ENCODE measurements at regions not wholly inside any gene's neighbourhood (a gene's known extent, or its start where the extent isn't known, plus 50 kb on each side); places are given as distances from the start of the nearest gene placed in this dataset.
"Not testable (repeated sequence)": the region's sequence is repeated elsewhere in the genome, so short reads cannot be mapped to it uniquely, and the experiment has no call there.

GRCh38 chr6:81262656-81263055, 489.8 kb downstream of the TENT5A start:
- no peak for TF ChIP-seq MYC (IDR thresholded peaks at IDR 0.05; ENCODE audit: low read depth, low read length)
- DNase-seq (ENCODE audit: low read depth) = no peak

DNA sequence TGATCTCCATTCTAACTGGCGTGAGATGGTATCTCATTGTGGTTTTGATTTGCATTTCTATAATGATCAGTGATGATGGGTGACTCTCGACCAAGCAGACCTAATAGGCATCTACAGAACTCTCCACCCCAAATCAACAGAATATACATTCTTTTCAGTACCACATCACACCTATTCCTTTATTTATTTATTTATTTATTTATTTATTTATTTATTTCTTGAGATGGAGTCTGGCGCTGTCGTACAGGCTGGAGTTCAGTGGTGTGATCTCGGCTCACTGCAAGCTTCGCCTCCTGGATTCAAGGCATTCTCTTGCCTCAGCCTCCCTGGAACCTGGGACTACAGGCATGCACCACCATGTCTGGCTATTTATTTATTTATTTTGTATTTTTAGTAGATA, 496.3 kb downstream of the TENT5A start:
- DNase-seq (ENCODE audit: low read depth); H3K4me3 ChIP-seq (ENCODE audit: low read depth, low read length): not testable (repeated sequence)

More at GRCh38 chr6:81262656-81263055, 489.8 kb downstream of the TENT5A start:
- no peak overlapping the region for H3K4me3 ChIP-seq (ENCODE audit: low read depth, low read length)

GRCh38 chr6:81253821-81254220, 498.7 kb downstream of the TENT5A start:
- H3K4me3 ChIP-seq (ENCODE audit: low read depth, low read length) = no peak overlapping the region
- no peak for DNase-seq (ENCODE audit: low read depth)
- TF ChIP-seq MYC (IDR thresholded peaks at IDR 0.05; ENCODE audit: low read depth, low read length) (no peak), MAX (IDR thresholded peaks at IDR 0.05; ENCODE audit: low read depth, low read length) (no peak), CTCF (IDR thresholded peaks at IDR 0.05; ENCODE audit: low read depth, low read length) (no peak), POLR2A (IDR thresholded peaks at IDR 0.05; ENCODE audit: extremely low read depth, insufficient read length) (no peak)

GRCh38 chr6:81252231-81252630, 500.2 kb downstream of the TENT5A start:
- no peak for TF ChIP-seq POLR2A (IDR thresholded peaks at IDR 0.05; ENCODE audit: extremely low read depth, insufficient read length)
- no peak overlapping the region for H3K4me3 ChIP-seq (ENCODE audit: low read depth, low read length)
- no peak for DNase-seq (ENCODE audit: low read depth)

GRCh38 chr6:81246200-81246599, 506.3 kb downstream of the TENT5A start:
- TF ChIP-seq POLR2A (IDR thresholded peaks at IDR 0.05; ENCODE audit: extremely low read depth, insufficient read length) (no peak), MYC (IDR thresholded peaks at IDR 0.05; ENCODE audit: low read depth, low read length) (no peak), MAX (IDR thresholded peaks at IDR 0.05; ENCODE audit: low read depth, low read length) (no peak), CTCF (IDR thresholded peaks at IDR 0.05; ENCODE audit: low read depth, low read length) (no peak)
- no peak for DNase-seq (ENCODE audit: low read depth)

DNA sequence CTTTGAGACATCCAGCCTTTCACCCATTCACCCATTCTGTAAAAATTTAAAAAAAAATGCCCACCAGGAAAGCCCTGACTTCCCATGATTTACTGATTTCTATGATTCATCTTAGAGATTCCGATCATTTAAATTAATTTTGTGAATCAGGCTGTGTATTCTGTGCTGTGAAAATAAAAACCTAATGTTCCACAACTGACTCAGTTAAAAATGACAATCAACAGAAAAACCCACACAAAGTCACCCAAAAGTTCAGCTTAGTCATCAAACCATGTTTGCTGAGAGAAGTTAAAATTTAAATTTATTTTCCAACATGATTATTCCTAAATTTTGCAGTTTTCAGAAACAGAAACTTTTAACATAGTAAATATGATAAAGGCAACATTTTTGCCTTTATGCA, 509.9 kb downstream of the TENT5A start:
- TF ChIP-seq CTCF (IDR thresholded peaks at IDR 0.05; ENCODE audit: low read depth, low read length) = no peak
- TF ChIP-seq MYC (IDR thresholded peaks at IDR 0.05; ENCODE audit: low read depth, low read length) = no peak
- no peak for TF ChIP-seq MAX (IDR thresholded peaks at IDR 0.05; ENCODE audit: low read depth, low read length)
- TF ChIP-seq POLR2A (IDR thresholded peaks at IDR 0.05; ENCODE audit: extremely low read depth, insufficient read length) = no peak
- H3K4me3 ChIP-seq (ENCODE audit: low read depth, low read length) = no peak overlapping the region
- DNase-seq (ENCODE audit: low read depth) = no peak

More at GRCh38 chr6:81246200-81246599, 506.3 kb downstream of the TENT5A start:
- H3K4me3 ChIP-seq (ENCODE audit: low read depth, low read length) = no peak overlapping the region

DNA sequence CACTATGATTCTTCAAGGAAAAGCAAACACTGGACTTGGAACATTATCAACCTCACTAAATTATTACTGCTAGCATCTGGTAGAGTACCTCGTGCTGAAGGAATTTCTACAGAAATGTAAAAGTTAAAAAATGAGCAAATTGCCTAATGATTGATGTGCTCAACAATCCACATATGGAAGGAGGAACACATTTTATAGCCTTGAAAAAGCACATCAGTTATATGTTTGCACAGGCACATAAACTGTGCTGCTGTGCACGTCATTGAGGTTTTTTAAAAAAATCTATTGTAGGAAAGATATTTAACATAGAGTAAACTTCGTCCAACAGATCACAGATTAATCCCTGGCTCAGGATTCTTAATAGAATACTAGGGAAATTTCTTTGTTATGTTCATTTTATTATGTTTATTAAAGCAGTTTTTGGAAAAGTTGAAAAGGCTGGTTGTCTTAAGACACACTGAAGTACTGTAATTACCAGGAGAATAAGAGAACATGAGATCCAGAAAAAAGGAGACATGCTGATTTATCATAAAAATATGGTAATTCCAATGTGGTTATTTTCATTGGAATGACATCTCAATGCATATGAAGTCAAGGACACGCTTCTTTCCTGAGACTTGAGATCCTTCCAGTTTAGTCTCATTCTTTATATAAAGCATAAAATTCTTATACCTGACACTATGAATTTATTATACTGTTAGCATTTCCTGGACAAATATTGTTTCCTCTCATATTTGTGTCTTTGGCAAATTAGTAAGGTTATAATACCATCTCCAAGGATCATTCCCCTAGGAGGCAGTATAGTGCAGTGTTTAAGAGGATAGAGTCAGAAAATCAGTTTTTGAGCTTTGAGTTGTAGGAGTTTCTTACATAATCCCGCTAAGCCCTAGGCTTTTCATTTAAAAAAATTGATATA, 511.1 kb downstream of the TENT5A start:
- DNase-seq (ENCODE audit: low read depth) = peak; percentile 52
- TF ChIP-seq CTCF (IDR thresholded peaks at IDR 0.05; ENCODE audit: low read depth, low read length) (peak; percentile 15), MAX (IDR thresholded peaks at IDR 0.05; ENCODE audit: low read depth, low read length) (no peak), POLR2A (IDR thresholded peaks at IDR 0.05; ENCODE audit: extremely low read depth, insufficient read length) (no peak)
- H3K4me3 ChIP-seq (ENCODE audit: low read depth, low read length) = no peak overlapping the region

Data from NB4 (cell line).